ENCODE measurements at regions not wholly inside any gene's neighbourhood (a gene's known extent, or its start where the extent isn't known, plus 50 kb on each side); places are given as distances from the start of the nearest gene placed in this dataset.

GRCh38 chr10:30791197-30791611 lies 161.7 kb upstream of the LYZL2 start:
- TF ChIP-seq CTCF (IDR thresholded peaks at IDR 0.05) (no peak), POLR2A (IDR thresholded peaks at IDR 0.05) (no peak)

Measured in uterus (tissue), 2 donors.